HG02884 (cell line): ENCODE measurements at regions not wholly inside any gene's neighbourhood (a gene's known extent, or its start where the extent isn't known, plus 50 kb on each side); places are given as distances from the start of the nearest gene placed in this dataset.

Experiments used
- ATAC-seq: cut with Tn5 transposase; IDR thresholded peaks from one replicate; pipeline ENCODE4 v1.9.1; 2021; ENCODE audit warnings: mild to moderate bottlenecking, moderate library complexity; ENCODE audit not compliant: unreplicated experiment

- ATAC-seq, result no peak
Observed at GRCh38 chr15:94021621-94022320, 209.6 kb upstream of the MCTP2 start.

GRCh38 chr15:94019062-94019461, 212.3 kb upstream of the MCTP2 start:
- no peak for ATAC-seq

GRCh38 chr15:94015324-94015723, 216.0 kb upstream of the MCTP2 start:
- ATAC-seq, result no peak

GRCh38 chr15:94008104-94009074, 223.0 kb upstream of the MCTP2 start:
- no peak for ATAC-seq

- ATAC-seq, result no peak
Observed at GRCh38 chr15:94004697-94005096, 226.7 kb upstream of the MCTP2 start.

DNA sequence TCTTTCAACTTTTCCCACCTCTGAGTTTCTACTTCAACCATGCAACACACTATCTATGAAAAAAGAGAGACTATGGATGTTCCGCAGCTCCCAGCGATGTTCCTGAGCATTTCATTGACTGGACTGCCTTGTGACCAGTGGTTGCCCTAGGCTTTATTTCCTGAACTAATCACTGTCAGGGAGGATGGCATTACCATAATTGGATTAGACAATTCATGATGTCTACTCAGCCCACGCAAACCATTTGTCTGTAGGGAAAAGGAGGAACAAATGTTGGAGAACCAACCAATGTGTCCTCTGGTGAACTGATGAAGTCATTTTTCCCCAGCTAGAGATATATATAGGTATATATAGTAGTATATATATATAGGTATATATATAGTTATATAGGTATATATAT, 229.3 kb upstream of the MCTP2 start:
- no peak for ATAC-seq

DNA sequence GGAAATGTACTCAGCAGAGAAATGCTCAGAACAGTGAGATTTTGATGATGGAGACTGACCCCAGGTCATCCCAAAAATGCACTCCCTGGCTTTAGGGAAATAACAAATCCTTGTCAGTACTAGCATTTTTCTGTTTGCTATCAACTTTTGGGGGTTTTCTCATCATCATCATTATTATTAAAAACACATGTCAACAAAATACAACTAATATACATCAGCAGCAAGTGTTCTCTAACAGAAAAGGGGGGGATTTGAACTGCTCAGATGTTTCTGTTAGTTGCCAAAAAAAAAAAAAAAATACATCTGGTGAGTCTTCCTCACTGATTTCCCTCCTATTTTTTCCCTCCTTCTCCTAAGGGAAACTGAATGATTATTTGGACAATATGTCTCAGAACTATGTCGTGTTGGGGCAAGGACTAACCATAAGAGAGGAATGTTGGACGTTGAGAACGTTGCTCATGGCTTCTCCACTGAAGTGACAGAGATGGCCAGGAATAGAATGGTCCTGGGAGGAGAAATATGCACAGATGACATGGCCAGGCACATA, 230.0 kb upstream of the MCTP2 start:
- ATAC-seq, result no peak

DNA sequence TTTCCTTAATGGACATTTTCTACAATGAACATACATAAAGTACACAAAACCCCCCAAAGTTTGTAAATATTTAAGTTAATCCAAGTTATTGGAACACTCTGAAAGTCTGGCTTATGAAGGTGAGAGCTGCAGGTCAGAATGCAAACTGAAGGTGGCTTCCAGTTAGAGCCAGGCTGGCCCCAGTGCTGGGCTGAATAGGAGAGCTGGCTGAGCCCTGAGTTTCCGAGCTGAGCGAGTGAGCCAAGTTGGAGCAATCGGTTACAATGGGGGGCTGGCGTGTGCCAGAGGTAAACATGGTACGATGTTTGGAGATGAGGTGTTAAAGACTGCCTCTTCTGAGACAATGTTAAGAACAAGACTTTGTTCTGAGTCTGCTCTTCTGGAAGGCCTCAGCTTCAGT, 230.8 kb upstream of the MCTP2 start:
- ATAC-seq, result no peak

- peak; percentile 50 for ATAC-seq
Observed at GRCh38 chr15:93997071-93997658, 234.2 kb upstream of the MCTP2 start.

- no peak for ATAC-seq
Observed at GRCh38 chr15:93989440-93989998, 241.8 kb upstream of the MCTP2 start.

GRCh38 chr15:93987068-93987467, 244.3 kb upstream of the MCTP2 start:
- no peak for ATAC-seq

- no peak for ATAC-seq
Observed at GRCh38 chr15:93986400-93986984, 244.9 kb upstream of the MCTP2 start.

GRCh38 chr15:93985925-93986324, 245.4 kb upstream of the MCTP2 start:
- no peak for ATAC-seq

DNA sequence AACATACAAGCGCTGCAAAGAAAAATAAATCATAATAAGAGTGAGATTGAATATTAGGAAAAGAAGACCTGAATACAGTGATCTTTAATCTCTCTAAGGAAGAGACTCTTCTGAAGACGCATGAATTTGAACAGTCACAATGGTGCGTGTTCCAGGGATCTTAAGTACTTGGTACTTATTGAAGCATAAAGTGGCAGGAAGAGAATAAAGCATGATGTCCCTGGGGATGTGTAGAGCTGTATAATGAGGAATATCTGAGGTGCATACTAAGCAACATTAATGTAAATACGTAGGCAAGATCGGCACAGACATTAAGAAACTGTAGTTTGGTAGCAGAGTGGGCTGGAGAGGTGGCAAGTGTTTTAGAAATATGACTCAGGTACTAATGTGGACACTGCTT, 246.2 kb upstream of the MCTP2 start:
- no peak for ATAC-seq

DNA sequence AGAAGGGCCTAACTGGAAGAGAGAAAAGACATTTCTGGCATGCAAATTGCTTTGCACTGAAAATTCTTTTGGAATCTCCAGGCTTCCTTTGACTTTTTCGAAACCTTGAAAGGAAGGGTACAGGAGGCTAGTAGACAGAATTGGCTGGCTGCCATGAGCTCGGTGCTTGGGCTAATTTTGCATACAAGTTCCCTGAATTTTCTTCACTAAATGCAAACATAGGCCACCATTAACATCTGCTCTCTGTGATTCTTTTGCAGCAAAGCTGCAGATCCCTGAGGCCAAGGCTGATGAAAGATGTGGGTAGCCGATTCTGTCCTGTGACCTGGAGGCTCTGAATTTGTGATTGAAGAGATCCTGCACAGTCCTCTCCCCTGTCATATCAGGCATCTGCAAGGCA, 247.8 kb upstream of the MCTP2 start:
- no peak for ATAC-seq

DNA sequence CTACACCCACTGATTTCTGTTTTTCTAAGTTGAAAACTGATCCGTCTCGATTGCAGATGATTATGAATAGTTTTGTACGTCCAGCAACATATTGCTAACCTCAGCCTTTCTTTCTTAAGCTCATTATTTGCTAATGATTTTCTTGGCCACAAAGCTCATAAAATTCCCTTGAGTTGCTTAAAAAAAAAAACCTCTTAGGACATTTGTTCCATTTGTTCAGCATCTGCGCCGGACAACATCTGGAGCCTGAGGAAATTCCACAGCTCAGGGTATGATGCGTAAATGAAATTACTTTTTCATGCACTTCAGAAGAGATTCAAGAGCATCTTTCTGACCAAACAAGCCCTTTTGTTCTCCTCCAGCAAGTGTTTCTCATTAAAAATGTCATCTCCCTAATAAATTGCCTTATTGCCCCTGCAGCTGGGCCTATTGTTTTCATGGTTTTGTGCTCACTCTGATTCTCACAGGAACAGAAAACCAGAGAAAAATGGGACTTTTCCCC, 249.1 kb upstream of the MCTP2 start:
- ATAC-seq, result no peak

DNA sequence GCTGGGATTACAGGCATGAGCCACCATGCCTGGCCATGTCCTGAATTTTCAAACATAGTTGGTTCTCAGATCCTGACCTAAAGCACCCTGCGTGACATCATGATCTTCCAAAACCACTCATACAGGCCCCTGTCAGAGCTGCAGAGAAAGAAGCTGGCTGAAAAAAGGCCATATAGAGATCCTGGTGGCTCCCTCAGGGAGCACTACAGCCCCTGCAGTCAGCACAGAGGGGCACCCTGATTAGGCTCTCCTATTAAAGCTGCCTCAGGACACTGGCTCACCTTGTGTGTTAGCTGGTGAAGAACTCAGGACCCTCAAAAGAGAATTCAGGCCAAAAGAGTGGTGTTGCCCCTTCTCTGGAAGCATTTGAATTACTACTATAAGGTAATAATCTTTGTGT, 249.7 kb upstream of the MCTP2 start:
- no peak for ATAC-seq

GRCh38 chr15:93980261-93980911, 251.0 kb upstream of the MCTP2 start:
- ATAC-seq, result no peak

DNA sequence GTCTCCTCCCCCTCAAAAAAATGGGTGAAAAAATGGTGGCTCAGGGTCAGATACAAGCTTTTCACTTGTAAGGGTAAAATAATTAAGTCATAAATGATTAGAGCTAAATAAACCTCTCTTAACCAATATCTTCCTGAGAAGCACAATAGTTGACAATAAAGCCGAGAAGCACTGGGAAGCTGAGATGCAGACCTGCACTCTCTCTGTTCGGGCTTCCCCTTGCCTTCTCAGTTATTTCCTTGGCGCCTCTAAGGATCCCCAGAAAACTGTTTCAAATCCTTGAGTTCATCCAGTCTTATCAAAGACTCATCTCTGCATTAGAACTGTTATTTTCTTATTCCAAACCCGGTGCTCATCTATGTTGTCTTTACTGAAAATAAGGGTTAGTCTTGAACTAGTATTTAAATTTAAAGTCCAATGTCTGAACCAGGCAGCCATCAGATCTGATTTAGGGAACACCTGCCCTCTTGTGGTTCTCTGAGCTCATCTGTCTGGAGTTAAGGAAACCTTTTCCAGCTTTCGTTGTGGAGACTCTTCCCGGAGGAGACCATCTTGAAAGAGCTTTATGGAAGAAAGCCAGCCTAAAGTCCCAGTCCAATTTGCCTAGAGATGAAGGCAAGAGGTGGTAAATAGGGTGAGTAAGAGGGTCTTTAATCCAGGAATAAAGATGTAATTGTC, 256.4 kb upstream of the MCTP2 start:
- no peak for ATAC-seq

- ATAC-seq, result no peak
Observed at GRCh38 chr15:93973287-93973686, 258.1 kb upstream of the MCTP2 start.
